Stimulated activated CD4-positive, alpha-beta T cell treated with anti-CD3 and anti-CD28 coated beads, Interleukin-1b, Interleukin-23, amount 100 ng/mL, for 4 hours (primary cell): ENCODE measurements at regions not wholly inside any gene's neighbourhood (a gene's known extent, or its start where the extent isn't known, plus 50 kb on each side); places are given as distances from the start of the nearest gene placed in this dataset.
"Not testable (repeated sequence)": the region's sequence is repeated elsewhere in the genome, so short reads cannot be mapped to it uniquely, and the experiment has no call there.

Experiments
- DNase-seq, 2 donors: peaks; one replicate each; pipeline ENCODE4 v3.0.0-alpha.2; 2020; ENCODE audit warnings: low read depth in 2 of 2

GRCh38 chrX:69431420-69431819 lies 72.7 kb upstream of the NALF2 start:
- no peak for DNase-seq

DNA sequence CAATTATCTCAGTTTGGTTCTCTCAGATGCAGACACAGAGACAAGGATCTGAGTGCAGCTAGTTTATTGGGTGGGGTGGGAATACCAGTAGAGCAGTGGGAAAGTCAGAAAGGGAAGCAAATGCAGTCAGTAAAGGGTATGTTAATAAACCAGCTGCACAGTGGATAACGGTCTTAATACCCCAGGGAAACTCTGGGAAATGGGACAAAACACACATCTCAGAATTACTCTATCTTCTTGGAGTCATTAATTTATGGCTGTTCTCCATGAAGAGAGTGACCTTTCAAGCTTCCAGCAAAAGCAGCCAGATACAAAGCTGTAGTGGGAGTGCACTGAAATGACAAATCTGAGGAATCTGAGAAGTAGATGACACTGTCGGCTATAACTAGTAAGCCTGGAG lies 73.3 kb upstream of the NALF2 start:
- no peak for DNase-seq

GRCh38 chrX:69429339-69430015 lies 74.6 kb upstream of the NALF2 start:
- no peak for DNase-seq

- no peak for DNase-seq
These were observed 75.9 kb upstream of the NALF2 start for GRCh38 chrX:69428216-69428615.

GRCh38 chrX:69424910-69425309 lies 79.2 kb upstream of the NALF2 start:
- DNase-seq = no peak

- DNase-seq = no peak
These were observed 80.0 kb upstream of the NALF2 start for GRCh38 chrX:69424161-69424560.

DNA sequence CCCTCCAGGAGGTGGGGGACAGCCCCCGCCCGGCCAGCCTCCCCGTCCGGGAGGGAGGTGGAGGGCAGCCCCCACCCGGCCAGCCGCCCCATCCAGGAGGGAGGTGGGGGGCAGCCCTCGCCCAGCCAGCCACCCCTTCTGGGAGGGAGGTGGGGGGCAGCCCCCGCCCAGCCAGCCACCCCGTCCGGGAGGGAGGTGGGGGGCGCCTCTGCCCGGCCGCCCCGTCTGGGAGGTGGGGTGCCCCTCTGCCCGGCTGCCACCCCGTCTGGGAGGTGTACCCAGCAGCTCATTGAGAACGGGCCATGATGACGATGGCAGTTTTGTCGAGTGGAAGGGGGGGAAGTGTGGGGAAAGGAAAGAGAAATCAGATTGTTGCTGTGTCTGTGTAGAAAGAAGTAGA lies 81.9 kb upstream of the NALF2 start:
- DNase-seq = not testable (repeated sequence)

- no peak for DNase-seq
These were observed 88.4 kb upstream of the NALF2 start for GRCh38 chrX:69415698-69416097.

GRCh38 chrX:69412661-69413060 lies 91.5 kb upstream of the NALF2 start:
- no peak for DNase-seq

- DNase-seq = no peak
These were observed 105.2 kb upstream of the NALF2 start for GRCh38 chrX:69398881-69399280.

DNA sequence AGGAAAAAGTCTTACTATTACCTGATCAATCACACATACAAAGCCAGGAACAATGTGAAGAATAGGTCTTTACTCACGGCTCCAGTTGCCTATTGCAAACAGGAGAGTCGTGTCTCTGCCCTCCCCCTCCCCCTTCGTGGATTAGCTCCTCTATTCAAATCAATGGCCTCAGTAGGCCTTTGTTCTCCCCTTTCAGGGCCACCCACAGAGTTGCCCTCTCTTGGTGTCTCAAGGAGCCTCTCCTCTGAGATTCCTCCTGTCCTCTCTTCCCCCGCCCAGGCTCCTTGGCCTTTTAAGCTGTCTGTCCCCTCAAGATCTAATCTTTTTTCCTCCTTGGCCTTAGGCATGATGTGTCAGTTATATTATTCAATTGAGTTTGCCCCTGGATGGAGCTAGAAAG lies 107.2 kb upstream of the NALF2 start:
- DNase-seq = no peak

DNA sequence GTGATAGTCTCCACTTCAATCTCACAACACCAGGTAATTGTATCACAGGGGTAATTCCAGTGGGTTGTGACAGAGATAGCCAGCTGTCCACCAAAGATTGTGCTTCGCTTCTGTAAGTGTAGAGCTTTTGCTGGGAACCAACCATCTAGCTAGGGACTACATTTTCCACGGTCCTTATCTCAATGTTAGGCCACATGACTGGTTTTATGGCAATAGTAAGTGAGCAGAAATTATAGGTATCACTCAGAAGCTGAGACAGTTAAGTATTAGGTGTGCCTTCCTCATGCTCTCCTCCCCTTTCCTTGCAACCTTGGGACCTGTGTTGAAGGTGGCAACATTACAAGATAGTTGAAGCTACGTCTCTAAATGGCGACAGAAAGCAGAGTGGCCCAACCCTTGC lies 108.8 kb upstream of the NALF2 start:
- DNase-seq = no peak

- DNase-seq = no peak
These were observed 115.0 kb upstream of the NALF2 start for GRCh38 chrX:69389101-69389501.

DNA sequence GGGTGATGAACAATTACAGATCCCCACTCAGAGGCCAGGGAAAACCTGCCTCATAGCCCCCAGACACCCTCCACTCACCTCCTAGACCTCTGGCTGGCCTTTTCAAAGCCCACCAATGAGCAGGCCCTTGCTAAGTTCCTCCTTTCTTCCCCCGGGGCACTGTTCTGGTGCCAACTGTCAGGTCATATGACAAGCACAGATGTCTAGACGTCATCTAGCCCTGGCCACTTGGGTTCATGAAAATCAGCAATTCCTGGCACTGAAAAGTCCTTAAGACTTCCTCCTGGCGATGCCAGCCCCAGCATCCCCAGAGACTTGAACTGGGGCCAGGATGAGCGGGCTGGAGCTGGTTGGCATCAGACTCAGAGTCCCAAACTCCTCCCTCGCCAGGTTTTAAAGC lies 115.6 kb upstream of the NALF2 start:
- DNase-seq = no peak

DNA sequence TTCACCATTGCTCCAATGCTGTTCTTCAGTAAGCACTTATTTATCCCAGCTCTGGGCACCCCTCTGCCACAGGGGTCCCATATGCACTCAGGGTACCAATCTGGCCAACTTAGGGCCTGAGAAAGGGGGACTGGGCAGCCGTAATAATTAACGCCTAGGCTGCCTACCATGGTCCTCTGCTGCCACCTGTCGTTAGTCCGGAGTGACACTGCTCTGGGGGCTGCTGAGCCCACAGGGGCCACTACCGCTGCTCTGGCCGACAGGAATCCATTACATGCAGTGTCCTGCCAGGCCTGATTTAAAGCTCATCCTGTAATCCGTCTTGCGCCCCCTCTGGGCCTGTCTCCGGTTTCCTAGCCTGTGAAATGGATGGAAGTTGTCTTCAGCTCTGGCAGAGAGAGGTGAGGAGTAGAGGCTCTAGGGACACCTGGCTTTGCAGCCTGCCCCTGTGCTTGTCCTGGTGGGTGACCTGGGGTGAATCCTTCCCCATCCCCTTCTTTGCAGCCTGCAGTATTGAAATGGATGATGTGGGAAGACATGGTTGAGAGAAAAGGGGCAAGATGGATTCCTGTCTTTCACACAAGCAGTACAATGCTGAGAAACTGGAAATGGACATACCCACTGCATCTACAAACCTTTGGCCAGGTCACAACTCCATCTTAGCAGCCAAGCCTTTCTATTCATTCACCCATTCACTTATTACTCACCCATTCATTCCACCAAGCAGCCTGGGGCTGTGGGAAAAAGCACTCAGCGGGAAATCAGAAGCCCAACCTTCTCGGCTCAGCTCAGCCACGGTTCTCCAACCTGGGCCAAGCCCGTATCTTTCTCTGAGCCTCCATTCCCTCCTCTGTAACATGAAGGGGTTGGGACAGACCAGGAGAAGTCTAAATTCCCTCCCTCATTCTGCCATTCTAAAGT lies 116.3 kb upstream of the NALF2 start:
- DNase-seq = peak in 1 of 2 donors; percentile 6

DNA sequence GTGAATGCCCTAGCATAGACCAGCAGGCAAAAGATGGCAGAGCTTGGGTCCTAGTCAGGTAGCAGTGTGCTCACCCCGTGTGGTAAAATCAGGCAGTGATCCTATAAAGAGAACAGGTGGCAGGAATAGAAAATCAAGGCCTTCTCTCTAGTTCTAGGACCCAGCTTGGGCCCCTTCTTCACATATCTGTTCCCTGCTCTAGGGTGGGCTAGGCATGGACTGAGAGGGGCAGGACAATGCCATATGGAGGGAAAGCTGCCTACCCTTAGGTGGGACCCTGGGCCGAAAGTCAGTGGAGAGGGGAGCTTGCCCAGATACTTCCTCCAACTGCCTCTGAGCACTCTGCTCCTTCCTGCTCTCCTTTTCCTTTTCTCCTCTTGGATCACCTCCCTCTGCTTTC lies 117.4 kb upstream of the NALF2 start:
- DNase-seq = no peak

- no peak for DNase-seq
These were observed 124.7 kb upstream of the NALF2 start for GRCh38 chrX:69379412-69379811.

GRCh38 chrX:69374569-69374968 lies 129.6 kb upstream of the NALF2 start:
- DNase-seq = no peak

- no peak for DNase-seq
These were observed 131.7 kb upstream of the NALF2 start for GRCh38 chrX:69372435-69372834.

GRCh38 chrX:69371159-69371558 lies 133.0 kb upstream of the NALF2 start:
- DNase-seq = no peak

DNA sequence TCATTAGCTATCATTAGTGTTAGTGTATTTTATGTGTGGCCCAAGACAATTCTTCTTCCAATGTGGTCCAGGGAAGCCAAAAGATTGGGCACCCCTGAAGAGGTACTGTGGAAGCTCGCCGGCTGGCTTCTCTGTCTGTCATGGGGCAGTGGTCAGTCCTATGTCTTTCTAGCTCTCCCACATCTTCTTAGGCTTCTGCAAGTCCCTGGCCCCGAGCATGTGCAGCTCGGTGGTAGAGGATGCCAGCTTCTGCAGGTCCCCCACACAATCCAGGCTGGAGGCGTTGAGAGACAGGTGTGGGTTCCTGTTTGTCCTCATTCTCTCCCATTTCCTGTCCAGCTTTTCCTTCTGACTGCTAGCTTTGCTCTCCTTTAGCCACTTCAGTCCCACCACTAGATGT lies 134.1 kb upstream of the NALF2 start:
- no peak for DNase-seq

GRCh38 chrX:69366183-69366582 lies 137.9 kb upstream of the NALF2 start:
- DNase-seq = no peak

DNA sequence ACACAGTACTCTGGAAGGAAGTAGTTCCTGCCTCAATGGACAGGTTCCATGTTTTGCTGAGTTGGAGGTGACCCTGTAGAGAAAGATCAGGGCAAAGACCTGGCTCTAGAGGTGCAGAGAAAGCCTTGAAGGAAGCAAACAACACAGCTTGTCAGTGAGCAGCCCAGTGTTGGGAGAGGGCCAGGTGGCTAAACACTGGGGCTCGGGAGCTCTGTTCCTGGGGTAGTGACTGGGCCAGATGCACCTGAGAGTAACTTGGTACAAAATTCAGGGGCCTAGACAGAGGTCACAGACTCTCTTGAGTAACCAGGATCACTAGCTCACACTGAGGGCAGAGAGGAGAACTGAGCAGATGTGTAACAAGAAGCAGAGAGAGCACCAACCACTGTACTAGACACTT lies 138.4 kb upstream of the NALF2 start:
- no peak for DNase-seq
